HL-60 (cell line): ENCODE measurements at regions not wholly inside any gene's neighbourhood (a gene's known extent, or its start where the extent isn't known, plus 50 kb on each side); places are given as distances from the start of the nearest gene placed in this dataset.

Experiments used
- POLR2AphosphoS5 ChIP-seq: IDR thresholded peaks from 2 replicates; pipeline ENCODE4 v1.6.1; 2012; ENCODE audit warnings: low read depth
- TF ChIP-seq, protein P1 (sequence below): IDR thresholded peaks from one replicate; pipeline ENCODE4 v1.5.1; 2011; ENCODE audit warnings: low read length, control low read depth, inconsistent platforms; ENCODE audit not compliant: insufficient read depth
- TF ChIP-seq, protein P2 (sequence below): IDR thresholded peaks from 2 replicates; pipeline ENCODE4 v1.6.1; 2012; ENCODE audit warnings: low read depth; ENCODE audit not compliant: insufficient replicate concordance

DNA sequence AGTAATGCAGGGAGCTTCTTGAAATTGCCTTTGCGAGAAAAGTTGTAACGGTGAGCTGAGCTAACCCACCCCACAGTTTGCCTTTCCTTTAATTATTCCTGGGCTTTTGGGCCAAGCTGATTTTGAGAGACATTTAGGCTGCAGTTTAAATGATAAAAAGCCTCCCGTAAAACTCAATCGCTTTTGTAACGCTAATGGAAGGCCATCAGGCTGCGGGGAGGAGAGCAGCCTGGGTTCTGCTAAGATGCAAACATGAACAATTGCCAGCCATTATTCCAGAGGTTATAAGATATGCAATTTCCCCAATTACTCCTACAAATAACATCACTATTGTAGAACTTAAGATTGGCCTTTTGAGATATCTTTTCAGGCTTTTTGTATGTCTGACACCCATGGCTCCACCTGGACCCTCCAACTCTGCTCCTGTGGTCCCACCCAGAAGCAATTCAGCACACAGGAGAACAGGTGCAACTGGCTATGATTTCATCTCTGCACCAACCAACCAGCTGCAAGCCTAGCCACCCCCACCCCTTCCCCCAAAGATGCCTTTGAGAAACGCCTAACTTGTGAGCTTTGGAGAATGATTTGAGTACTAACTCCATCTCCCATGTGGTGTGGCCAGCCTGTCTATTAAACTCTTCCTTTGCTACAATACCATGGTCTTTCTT is 108.2 kb upstream of the FAM9C start:
- TF ChIP-seq, protein P1, sequence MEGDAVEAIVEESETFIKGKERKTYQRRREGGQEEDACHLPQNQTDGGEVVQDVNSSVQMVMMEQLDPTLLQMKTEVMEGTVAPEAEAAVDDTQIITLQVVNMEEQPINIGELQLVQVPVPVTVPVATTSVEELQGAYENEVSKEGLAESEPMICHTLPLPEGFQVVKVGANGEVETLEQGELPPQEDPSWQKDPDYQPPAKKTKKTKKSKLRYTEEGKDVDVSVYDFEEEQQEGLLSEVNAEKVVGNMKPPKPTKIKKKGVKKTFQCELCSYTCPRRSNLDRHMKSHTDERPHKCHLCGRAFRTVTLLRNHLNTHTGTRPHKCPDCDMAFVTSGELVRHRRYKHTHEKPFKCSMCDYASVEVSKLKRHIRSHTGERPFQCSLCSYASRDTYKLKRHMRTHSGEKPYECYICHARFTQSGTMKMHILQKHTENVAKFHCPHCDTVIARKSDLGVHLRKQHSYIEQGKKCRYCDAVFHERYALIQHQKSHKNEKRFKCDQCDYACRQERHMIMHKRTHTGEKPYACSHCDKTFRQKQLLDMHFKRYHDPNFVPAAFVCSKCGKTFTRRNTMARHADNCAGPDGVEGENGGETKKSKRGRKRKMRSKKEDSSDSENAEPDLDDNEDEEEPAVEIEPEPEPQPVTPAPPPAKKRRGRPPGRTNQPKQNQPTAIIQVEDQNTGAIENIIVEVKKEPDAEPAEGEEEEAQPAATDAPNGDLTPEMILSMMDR, result no peak
- no peak for TF ChIP-seq POLR2AphosphoS5
- TF ChIP-seq, protein P2, sequence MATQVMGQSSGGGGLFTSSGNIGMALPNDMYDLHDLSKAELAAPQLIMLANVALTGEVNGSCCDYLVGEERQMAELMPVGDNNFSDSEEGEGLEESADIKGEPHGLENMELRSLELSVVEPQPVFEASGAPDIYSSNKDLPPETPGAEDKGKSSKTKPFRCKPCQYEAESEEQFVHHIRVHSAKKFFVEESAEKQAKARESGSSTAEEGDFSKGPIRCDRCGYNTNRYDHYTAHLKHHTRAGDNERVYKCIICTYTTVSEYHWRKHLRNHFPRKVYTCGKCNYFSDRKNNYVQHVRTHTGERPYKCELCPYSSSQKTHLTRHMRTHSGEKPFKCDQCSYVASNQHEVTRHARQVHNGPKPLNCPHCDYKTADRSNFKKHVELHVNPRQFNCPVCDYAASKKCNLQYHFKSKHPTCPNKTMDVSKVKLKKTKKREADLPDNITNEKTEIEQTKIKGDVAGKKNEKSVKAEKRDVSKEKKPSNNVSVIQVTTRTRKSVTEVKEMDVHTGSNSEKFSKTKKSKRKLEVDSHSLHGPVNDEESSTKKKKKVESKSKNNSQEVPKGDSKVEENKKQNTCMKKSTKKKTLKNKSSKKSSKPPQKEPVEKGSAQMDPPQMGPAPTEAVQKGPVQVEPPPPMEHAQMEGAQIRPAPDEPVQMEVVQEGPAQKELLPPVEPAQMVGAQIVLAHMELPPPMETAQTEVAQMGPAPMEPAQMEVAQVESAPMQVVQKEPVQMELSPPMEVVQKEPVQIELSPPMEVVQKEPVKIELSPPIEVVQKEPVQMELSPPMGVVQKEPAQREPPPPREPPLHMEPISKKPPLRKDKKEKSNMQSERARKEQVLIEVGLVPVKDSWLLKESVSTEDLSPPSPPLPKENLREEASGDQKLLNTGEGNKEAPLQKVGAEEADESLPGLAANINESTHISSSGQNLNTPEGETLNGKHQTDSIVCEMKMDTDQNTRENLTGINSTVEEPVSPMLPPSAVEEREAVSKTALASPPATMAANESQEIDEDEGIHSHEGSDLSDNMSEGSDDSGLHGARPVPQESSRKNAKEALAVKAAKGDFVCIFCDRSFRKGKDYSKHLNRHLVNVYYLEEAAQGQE, result no peak
